ENCODE measurements at regions not wholly inside any gene's neighbourhood (a gene's known extent, or its start where the extent isn't known, plus 50 kb on each side); places are given as distances from the start of the nearest gene placed in this dataset.

- no peak for DNase-seq
These were observed 91.0 kb upstream of the NEUROD1 start for GRCh38 chr2:181771356-181771755.

- no peak for DNase-seq
These were observed 92.0 kb upstream of the NEUROD1 start for GRCh38 chr2:181772334-181772733.

GRCh38 chr2:181772777-181773176 is 92.5 kb upstream of the NEUROD1 start:
- DNase-seq, result no peak

- DNase-seq, result no peak
These were observed 94.4 kb upstream of the NEUROD1 start for GRCh38 chr2:181774685-181775084.

GRCh38 chr2:181776336-181776735 is 96.0 kb upstream of the NEUROD1 start:
- DNase-seq, result no peak

GRCh38 chr2:181777734-181778133 is 97.4 kb upstream of the NEUROD1 start:
- DNase-seq, result no peak

- DNase-seq, result no peak
These were observed 98.4 kb upstream of the NEUROD1 start for GRCh38 chr2:181778621-181779201.

GRCh38 chr2:181779288-181780021 is 99.1 kb upstream of the NEUROD1 start:
- no peak for DNase-seq

- DNase-seq, result no peak
These were observed 99.8 kb upstream of the NEUROD1 start for GRCh38 chr2:181780047-181780651.

- DNase-seq, result no peak
These were observed 100.3 kb upstream of the NEUROD1 start for GRCh38 chr2:181780657-181781056.

GRCh38 chr2:181781078-181781786 is 100.9 kb upstream of the NEUROD1 start:
- no peak for DNase-seq

GRCh38 chr2:181782660-181783059 is 102.3 kb upstream of the NEUROD1 start:
- DNase-seq, result no peak

- DNase-seq, result no peak
These were observed 104.2 kb upstream of the NEUROD1 start for GRCh38 chr2:181784556-181784955.

GRCh38 chr2:181785691-181786344 is 105.5 kb upstream of the NEUROD1 start:
- DNase-seq, result no peak

- DNase-seq, result no peak
These were observed 104.9 kb upstream of the ITPRID2 start for GRCh38 chr2:181786371-181787228.

- no peak for DNase-seq
These were observed 104.1 kb upstream of the ITPRID2 start for GRCh38 chr2:181787310-181788048.

- DNase-seq, result no peak
These were observed 102.5 kb upstream of the ITPRID2 start for GRCh38 chr2:181788897-181789555.

- DNase-seq, result no peak
These were observed 101.6 kb upstream of the ITPRID2 start for GRCh38 chr2:181789827-181790448.

GRCh38 chr2:181790716-181791649 is 100.5 kb upstream of the ITPRID2 start:
- no peak for DNase-seq
